ENCODE measurements at regions not wholly inside any gene's neighbourhood (a gene's known extent, or its start where the extent isn't known, plus 50 kb on each side); places are given as distances from the start of the nearest gene placed in this dataset.

DNA sequence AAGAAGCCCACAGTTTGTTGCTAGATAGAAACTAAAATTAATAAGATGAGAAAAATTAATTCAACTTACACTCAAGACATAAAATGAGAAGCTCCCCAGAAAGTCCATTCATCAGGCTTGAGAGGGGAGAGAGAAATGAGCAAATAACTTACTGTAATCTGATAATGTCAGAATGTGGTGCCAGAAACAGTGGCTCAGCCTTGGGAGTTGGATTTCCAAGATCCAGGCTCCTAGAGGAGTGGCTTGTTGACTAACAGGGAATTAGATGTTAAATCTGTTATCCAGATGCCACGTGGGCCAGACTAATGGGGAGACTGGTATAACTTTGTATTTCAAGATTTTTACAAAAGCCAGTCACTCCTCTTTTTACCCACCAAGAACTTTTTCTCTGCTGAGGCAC, 458.2 kb downstream of the GADD45G start:
- no peak for TF ChIP-seq POLR2AphosphoS5 (IDR thresholded peaks at IDR 0.05)
- no peak for TF ChIP-seq EP300 (IDR thresholded peaks at IDR 0.05; ENCODE audit: low read depth)
- TF ChIP-seq POLR2A (IDR thresholded peaks at IDR 0.05) = no peak
- TF ChIP-seq, protein P1, sequence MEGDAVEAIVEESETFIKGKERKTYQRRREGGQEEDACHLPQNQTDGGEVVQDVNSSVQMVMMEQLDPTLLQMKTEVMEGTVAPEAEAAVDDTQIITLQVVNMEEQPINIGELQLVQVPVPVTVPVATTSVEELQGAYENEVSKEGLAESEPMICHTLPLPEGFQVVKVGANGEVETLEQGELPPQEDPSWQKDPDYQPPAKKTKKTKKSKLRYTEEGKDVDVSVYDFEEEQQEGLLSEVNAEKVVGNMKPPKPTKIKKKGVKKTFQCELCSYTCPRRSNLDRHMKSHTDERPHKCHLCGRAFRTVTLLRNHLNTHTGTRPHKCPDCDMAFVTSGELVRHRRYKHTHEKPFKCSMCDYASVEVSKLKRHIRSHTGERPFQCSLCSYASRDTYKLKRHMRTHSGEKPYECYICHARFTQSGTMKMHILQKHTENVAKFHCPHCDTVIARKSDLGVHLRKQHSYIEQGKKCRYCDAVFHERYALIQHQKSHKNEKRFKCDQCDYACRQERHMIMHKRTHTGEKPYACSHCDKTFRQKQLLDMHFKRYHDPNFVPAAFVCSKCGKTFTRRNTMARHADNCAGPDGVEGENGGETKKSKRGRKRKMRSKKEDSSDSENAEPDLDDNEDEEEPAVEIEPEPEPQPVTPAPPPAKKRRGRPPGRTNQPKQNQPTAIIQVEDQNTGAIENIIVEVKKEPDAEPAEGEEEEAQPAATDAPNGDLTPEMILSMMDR (IDR thresholded peaks at IDR 0.05) = no peak
